GM19023 (cell line): ENCODE measurements at regions not wholly inside any gene's neighbourhood (a gene's known extent, or its start where the extent isn't known, plus 50 kb on each side); places are given as distances from the start of the nearest gene placed in this dataset.

ENCODE experiments used
- ATAC-seq: cut with Tn5 transposase; IDR thresholded peaks from one replicate; pipeline ENCODE4 v1.9.1; 2021; ENCODE audit warnings: mild to moderate bottlenecking, moderate library complexity; ENCODE audit not compliant: unreplicated experiment

GRCh38 chr6:56347526-56347925 is 100.1 kb upstream of the COL21A1 start:
- ATAC-seq, result no peak

- ATAC-seq, result no peak
These were observed 99.6 kb upstream of the COL21A1 start for GRCh38 chr6:56346958-56347357.

DNA sequence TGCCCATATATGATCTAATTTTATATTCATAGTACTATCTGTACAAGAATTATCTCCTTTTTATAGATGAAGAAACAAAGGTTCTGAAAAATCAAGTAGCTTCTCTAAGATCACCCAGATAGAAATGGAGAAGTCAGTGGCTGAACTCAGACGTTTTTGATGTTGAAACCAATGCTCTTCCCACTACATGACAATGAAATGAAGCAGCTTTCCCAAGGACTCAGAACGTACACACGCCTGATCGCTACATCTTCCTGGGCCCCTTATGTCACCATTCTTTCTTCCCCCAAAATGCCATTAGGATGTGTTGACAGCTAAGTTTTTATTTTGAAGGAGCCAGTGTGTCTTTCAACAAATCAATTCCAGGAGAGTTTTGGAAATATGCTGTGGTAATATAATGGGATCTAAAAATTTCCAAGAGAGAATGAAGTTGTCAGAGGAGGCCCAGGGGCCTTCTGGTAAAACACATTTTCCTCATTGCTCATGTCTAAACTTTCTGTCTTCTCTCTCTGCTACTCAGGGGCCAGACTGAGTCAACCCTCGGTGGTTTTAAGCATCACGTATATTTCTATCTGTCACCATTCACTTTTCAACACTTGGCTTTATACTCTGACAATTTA is 98.1 kb upstream of the COL21A1 start:
- ATAC-seq, result no peak

GRCh38 chr6:56343295-56343694 is 95.9 kb upstream of the COL21A1 start:
- ATAC-seq, result no peak

DNA sequence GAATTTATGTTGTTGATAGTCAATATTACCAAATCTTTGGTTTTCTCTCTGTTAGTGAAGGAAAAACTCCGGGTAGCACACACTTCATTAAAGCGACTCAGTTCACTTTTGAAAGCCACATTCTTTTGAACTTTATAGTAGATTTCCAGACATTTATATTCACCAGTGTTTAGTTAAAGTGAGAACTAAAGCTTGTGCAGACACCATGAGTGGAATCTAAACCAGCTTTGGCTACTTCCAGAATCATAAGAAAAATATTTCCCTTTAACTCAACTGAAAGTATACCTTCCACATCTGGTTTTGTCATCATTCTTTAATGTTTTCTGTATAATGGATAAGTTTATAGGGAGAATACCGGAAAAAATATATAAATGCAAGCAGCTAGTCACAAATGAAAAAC is 92.1 kb upstream of the COL21A1 start:
- ATAC-seq, result no peak

- ATAC-seq, result no peak
These were observed 88.3 kb upstream of the COL21A1 start for GRCh38 chr6:56335726-56336125.

GRCh38 chr6:56334937-56335336 is 87.6 kb upstream of the COL21A1 start:
- ATAC-seq, result no peak

GRCh38 chr6:56329271-56330050 is 82.1 kb upstream of the COL21A1 start:
- no peak for ATAC-seq

- no peak for ATAC-seq
These were observed 81.3 kb upstream of the COL21A1 start for GRCh38 chr6:56328728-56329090.

GRCh38 chr6:56327946-56328727 is 80.8 kb upstream of the COL21A1 start:
- no peak for ATAC-seq

DNA sequence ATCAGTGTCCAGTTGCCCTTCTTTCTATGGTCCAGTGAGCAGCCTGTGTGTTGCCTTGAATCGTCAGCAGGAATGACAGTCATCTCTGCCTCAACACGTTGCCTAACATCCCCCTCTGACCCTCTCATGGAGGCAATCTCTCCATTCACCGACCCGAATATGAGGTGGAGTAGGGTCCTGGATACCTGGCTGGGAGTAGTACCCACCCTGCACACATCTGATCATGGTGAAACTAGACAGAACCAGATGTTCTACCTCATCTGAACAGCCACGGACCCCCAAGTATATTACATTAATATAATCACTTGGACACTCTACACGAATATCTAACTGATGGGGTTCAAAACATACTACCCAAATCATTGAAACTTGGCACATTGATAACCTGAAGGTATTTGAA is 77.0 kb upstream of the COL21A1 start:
- no peak for ATAC-seq

- no peak for ATAC-seq
These were observed 71.5 kb upstream of the COL21A1 start for GRCh38 chr6:56318851-56319250.

DNA sequence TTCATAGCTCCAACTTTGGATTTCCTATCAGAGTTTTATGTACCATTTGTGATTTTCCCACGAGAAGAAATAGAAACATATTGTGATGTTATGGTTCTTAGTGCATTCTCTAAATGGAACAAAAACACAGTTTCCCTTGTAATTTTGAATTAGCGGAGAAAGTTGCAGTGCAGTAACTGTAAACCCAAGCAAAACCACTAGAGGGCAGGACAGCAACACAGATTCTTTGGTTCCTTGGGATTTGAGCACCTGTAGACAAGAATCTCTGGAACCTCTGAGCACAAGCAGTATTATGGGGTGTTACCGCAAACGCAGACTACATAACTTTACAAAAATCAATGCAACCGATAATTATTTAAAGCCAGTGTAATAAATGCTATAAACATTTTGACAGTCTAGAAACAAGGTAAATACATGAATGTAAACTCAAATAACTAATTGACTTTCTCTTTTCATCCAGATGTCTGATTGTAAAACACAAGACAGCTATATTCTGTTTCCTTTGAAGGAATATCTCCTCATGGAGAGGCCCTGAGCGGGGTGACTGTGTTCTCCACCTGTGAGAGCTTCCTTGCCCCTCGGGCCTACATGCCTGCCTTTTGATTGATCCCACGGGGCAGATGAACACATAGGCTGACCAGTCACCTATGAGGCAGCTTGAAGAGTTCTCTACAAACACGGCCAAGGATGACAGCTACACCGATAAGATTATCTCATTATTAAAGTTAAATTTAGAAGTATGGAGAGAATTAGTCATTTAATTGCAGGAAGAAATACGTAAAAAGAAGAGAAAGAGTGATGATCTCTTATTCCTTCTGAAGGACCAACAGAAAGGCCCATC is 67.5 kb upstream of the COL21A1 start:
- ATAC-seq, result no peak

DNA sequence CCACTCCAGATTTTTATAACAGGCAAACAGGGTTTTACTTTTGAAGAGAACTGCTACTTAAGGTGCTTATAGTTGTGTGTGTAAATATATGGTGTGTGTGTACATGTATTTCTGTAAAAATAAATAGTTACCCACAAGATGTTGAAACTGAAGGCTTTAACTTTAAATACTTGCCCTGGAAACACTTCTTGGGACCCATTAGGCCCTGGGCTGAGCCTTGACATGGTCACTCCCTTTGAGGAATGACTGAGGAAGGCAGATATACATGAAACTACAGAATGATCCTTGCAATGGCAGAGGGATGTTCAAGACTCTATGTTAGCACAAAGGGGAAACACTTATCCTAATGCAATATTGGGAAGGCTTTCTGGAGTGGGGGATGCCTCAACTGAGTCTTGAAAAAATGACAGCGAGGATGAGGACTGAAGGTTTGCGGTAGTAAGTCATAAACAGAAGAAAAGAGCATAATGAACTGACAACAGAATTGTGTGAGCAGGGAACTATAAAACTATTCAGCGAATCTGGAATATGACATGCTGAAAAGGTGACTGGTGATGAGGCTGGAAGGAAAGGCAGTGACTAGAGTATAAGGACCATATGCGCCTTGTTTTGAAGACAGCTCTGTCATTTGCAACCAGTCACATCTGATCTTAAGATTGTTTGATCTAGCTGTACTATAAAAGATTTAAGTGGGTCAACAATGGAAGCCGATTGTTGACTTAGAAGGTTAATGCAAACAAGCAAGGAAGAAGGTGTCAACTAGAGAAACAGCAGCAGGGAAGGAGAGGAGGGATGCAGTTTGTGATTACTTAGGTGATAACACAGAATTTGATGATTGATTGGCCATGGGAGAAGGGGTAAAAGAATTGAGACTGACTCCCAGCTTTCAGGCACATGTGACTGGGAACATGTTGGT is 64.4 kb upstream of the COL21A1 start:
- no peak for ATAC-seq

- ATAC-seq, result no peak
These were observed 63.7 kb upstream of the COL21A1 start for GRCh38 chr6:56311061-56311460.

GRCh38 chr6:56310241-56310640 is 62.9 kb upstream of the COL21A1 start:
- ATAC-seq, result no peak

DNA sequence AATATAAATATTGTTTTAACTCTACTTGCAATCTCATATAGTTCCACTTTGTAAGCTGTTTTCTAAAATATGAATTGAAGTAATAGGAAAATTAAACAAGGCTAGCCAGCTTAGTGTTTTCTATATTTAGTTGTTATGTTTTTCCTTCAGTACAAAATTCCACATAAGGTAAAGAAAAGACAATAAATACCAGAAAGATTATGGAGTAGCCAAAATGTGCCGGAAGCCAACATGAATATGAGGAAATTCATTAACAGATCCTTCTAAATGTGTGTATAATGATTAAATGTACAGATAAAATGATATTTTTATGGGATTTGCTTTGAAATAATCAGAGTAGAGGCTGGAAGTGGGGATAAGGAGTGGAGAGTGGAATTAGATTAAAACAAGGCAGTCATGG is 52.5 kb upstream of the COL21A1 start:
- ATAC-seq, result no peak

- no peak for ATAC-seq
These were observed 49.9 kb upstream of the COL21A1 start for GRCh38 chr6:56297022-56297989.
